Anterior cingulate cortex (tissue), 58 donors: ENCODE measurements at regions not wholly inside any gene's neighbourhood (a gene's known extent, or its start where the extent isn't known, plus 50 kb on each side); places are given as distances from the start of the nearest gene placed in this dataset.

Source experiments
- DNase-seq, 58 donors: peaks; one replicate each; lab custom pipeline; 2025; lab: John Stamatoyannopoulos, UW

DNA sequence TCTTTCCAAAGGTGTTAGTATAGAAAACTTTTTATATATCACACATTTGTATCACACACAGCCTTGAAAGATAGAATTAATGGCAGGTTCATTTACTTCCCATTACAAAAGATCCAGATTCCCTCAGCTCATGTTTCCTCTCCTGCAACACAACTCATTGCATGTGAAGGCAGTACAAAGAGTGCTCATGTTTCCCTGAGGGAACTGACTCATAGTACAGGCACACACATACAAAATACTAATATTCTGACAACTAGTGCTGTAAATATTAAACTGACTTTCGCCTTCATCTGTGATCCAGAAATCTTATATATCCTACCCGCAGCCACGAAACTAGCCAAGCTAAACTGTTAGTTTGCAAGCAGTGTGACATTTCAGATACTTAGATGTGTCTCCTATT is 819.8 kb upstream of the PCDH7 start:
- DNase-seq: no peak

GRCh38 chr4:29908276-29908675 is 811.9 kb upstream of the PCDH7 start:
- no peak for DNase-seq

DNA sequence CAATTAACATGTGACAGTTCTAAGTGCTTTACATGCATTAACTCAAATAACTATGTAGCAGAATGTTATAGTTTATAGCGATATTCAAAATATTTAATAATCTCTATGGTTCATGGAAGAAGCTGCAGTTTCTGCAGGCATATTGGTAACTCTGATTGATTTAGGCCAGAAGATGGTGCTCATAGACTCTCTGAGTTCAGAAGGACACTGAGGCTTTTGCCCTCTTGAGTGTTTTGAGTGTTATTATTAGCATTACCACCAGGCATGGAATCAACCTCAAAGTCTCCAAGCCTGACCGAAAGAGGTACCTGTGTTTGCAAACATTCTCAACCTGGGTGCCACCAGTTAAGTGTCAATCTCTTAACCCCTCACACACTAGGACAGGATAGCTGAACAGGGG is 792.3 kb upstream of the PCDH7 start:
- DNase-seq: no peak

DNA sequence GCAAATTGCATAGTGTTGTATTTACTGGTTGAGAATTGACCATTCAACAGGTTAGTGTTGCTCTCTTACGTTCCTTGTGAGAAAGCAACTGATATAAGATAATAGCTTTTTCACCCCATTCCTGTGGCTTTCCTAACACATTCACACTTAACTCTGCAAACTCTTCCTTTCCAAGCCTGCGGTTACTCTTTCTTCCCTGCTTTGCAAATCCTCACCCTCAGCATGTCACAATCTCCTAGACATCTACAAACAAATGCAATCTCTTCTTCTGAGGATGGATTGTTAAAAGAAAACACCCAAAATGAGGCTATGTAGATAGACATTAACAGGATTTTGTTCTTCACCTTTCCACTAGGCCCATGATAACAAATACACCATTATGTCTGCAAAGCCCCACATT is 771.7 kb upstream of the PCDH7 start:
- no peak for DNase-seq

- no peak for DNase-seq
Observed at GRCh38 chr4:29948858-29949257, 771.3 kb upstream of the PCDH7 start.

DNA sequence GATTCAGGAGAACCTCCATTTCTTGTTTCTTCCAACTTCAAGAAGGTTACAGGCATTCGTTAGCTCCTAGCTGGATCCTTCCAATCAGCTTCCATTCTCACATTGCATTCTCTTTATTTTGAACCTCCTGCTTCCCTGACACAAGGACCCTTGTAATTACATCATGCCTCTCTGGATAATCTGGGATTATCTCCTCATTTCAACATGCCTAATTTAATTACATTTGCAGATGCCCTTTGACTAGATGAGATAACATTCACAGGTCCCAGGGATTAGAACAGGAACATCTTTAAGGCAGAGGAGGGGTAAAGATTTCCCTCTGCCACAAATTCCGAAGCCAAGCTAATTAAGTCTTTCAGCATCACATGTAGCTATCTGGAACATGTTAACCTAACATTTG is 753.8 kb upstream of the PCDH7 start:
- DNase-seq: no peak

GRCh38 chr4:29970626-29971025 is 749.5 kb upstream of the PCDH7 start:
- DNase-seq: no peak

DNA sequence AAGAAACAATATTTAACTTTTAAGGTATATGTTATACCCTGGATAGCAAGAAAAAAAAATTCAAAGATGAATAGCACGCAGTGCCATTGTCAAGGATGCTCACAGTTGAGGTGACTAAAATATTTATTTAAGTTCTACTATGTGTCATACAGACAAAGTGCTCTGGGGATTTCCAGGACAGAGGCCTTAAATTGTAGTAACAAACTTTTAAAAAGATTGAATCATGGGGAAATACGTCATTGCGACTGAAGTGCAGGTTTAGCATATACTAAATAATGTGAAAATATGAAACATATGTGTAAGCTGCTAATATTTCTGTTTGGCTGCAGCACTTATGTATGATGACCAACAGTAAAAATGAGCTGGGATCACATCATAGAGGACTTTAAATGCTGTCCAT is 748.0 kb upstream of the PCDH7 start:
- DNase-seq: no peak

GRCh38 chr4:29983890-29984289 is 736.3 kb upstream of the PCDH7 start:
- no peak for DNase-seq

- DNase-seq: no peak
Observed at GRCh38 chr4:30001628-30002027, 718.5 kb upstream of the PCDH7 start.

- DNase-seq: no peak
Observed at GRCh38 chr4:30002341-30002740, 717.8 kb upstream of the PCDH7 start.

- DNase-seq: no peak
Observed at GRCh38 chr4:30005995-30006394, 714.2 kb upstream of the PCDH7 start.

DNA sequence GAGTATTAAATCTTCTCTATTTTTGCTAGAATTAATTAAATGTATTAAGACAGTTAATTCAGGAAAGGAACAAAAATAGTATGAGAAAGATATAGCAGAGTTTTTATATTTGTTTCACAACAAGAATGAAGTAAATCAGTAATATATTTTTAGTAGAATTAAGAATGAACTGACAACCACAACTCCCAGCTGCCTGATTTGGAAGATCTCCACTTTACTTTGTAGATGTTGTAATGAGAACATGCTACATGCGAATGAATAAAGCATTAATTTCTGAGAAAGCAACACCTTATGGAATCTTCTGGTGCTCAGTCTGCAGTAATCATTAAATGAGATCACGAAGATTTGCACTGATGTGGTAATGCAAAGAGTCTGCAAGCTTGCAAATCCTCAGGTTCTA is 695.6 kb upstream of the PCDH7 start:
- no peak for DNase-seq

DNA sequence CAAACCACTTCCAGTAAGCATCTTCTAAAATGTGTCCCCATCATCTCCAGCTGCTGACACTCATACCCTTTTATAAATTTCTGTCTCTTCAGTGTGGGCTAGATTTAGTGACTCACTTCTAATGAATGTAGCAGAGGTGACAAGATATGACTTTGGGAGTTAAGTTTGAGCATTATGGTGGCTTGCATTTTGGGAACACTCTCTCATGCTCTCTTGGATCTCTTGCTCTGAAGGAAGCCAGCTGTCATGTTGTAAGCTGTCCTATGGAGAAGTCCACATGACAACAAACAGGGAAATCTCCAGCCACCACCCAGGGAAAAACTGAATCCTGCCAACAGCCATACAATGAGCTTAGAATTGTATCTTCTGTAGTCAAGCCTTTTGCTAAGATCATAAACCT is 691.3 kb upstream of the PCDH7 start:
- DNase-seq: no peak

- peak in 2 of 58 donors; percentile 2 to 59 for DNase-seq
Observed at GRCh38 chr4:30056016-30056766, 664.0 kb upstream of the PCDH7 start.

GRCh38 chr4:30068234-30068633 is 651.9 kb upstream of the PCDH7 start:
- DNase-seq: peak in 1 of 58 donors; percentile 14

- DNase-seq: no peak
Observed at GRCh38 chr4:30073011-30073710, 647.0 kb upstream of the PCDH7 start.

GRCh38 chr4:30092420-30093128 is 627.6 kb upstream of the PCDH7 start:
- peak in 1 of 58 donors; percentile 2 for DNase-seq

DNA sequence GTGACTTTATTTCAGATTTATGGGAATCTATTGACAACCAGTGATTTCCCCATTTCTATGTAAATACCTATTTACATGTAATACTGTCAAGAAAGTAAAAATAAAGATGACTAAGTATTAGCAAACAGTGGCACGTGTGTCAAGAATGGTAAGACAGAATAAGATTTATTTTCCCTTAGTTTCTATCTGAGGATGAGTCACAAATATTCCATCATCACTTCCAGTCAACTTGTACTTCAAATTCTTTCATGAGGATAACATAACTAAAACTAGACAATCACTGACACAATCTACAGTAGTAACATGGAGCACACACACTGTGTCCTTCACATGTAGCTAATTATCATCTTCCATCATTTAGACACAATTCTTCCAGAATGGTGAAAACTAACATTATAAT is 625.3 kb upstream of the PCDH7 start:
- no peak for DNase-seq

- no peak for DNase-seq
Observed at GRCh38 chr4:30103455-30103854, 616.7 kb upstream of the PCDH7 start.

GRCh38 chr4:30116401-30116800 is 603.8 kb upstream of the PCDH7 start:
- DNase-seq: no peak

- DNase-seq: no peak
Observed at GRCh38 chr4:30117433-30117832, 602.7 kb upstream of the PCDH7 start.
